ENCODE measurements at regions not wholly inside any gene's neighbourhood (a gene's known extent, or its start where the extent isn't known, plus 50 kb on each side); places are given as distances from the start of the nearest gene placed in this dataset.
"Not testable (repeated sequence)": the region's sequence is repeated elsewhere in the genome, so short reads cannot be mapped to it uniquely, and the experiment has no call there.

DNA sequence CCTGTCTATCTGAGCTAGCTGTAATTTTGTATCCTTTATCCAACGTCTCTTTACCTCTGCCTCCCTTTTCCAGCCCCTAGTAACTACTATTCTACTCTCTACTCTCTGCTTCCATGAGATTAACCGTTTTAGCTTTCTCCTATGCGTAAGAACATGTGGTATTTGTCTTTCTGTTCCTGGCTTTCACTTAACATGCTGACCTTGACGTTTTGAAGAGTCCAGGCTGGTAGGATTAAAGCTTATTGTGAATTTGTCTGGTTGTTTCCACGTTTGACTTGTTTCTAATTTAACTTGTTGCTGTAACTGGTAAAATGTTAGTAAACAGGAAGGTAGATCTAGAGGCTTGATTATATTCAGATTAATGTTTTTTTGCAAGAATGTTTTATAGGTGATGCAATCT lies 385.3 kb downstream of the PSAT1 start:
- no peak for DNase-seq
- H3K36me3 Mint-ChIP-seq (ENCODE audit: low read depth): no peaks in the 10 kb centered on the region
- no peak for ATAC-seq
- no peak overlapping the region for H3K27ac Mint-ChIP-seq
- H3K4me3 Mint-ChIP-seq: no peak overlapping the region
- H3K4me1 Mint-ChIP-seq: no peaks in the 10 kb centered on the region
- no peaks in the 10 kb centered on the region for H3K9me3 Mint-ChIP-seq
- no peaks in the 10 kb centered on the region for H3K27me3 Mint-ChIP-seq

- H3K4me3 Mint-ChIP-seq: no peak overlapping the region
- H3K4me1 Mint-ChIP-seq: no peaks in the 10 kb centered on the region
- H3K9me3 Mint-ChIP-seq: no peaks in the 10 kb centered on the region
- ATAC-seq (no peak), DNase-seq (no peak)
- H3K27me3 Mint-ChIP-seq: no peaks in the 10 kb centered on the region
- H3K27ac Mint-ChIP-seq: no peak overlapping the region
- no peaks in the 10 kb centered on the region for H3K36me3 Mint-ChIP-seq (ENCODE audit: low read depth)
Observed at GRCh38 chr9:78685471-78685870, 388.5 kb downstream of the PSAT1 start.

- Mint-ChIP-seq H3K4me3 (no peak overlapping the region), H3K4me1 (no peaks in the 10 kb centered on the region), H3K9me3 (no peaks in the 10 kb centered on the region), H3K27ac (no peak overlapping the region), H3K27me3 (peaks cover 3% of the 10 kb centered on the region), H3K36me3 (ENCODE audit: low read depth) (no peaks in the 10 kb centered on the region)
- DNase-seq: no peak
- no peak for ATAC-seq
Observed at GRCh38 chr9:78688796-78689195, 391.9 kb downstream of the PSAT1 start.

DNA sequence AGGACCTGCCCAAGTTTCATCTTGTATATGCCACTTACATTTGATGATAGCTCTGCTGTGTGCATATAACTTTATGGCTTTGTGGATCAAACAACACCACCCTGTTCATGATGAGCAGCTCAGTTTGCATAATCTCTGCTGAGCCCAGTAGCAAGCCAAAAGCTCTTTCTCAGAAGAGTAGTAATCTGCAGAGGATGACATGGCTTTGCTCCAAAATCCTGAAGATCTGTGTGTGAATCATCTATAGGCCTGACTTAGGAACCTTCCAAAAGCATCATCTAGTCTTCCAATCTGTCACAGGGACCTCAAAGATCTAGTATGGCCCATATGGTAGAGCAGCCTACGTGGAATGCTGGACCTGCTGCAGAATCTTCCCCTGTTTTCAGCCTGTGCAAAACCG lies 394.6 kb downstream of the PSAT1 start:
- ATAC-seq: no peak
- H3K27ac Mint-ChIP-seq: no peak overlapping the region
- no peak for DNase-seq
- no peaks in the 10 kb centered on the region for H3K36me3 Mint-ChIP-seq (ENCODE audit: low read depth)
- peaks cover 5% of the 10 kb centered on the region for H3K27me3 Mint-ChIP-seq
- H3K4me1 Mint-ChIP-seq: peaks cover 6% of the 10 kb centered on the region
- H3K9me3 Mint-ChIP-seq: no peaks in the 10 kb centered on the region
- H3K4me3 Mint-ChIP-seq: no peak overlapping the region

DNA sequence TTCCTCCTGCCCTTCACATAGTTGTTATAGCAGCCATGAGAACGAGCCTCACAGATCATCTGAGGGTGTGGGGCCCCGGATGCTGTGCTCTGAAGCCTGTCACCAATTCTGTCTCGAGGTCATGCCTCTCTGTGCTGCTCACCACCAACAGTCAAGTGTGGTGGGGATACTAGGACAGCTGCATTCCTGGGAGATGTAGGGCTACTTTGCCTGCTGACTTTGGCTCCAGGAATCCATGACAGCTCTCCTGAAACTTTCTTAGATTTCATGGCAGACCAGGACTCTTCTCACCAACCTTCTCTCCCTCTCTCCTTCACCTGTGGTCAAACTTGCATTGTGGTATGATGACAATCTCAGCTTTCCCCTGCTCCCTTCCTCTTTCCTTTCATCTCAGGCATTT lies 395.9 kb downstream of the PSAT1 start:
- Mint-ChIP-seq H3K27ac (no peak overlapping the region), H3K4me3 (no peak overlapping the region), H3K9me3 (no peaks in the 10 kb centered on the region), H3K36me3 (ENCODE audit: low read depth) (no peaks in the 10 kb centered on the region), H3K4me1 (peaks cover 6% of the 10 kb centered on the region), H3K27me3 (peaks cover 5% of the 10 kb centered on the region)
- DNase-seq: no peak
- ATAC-seq: no peak

DNA sequence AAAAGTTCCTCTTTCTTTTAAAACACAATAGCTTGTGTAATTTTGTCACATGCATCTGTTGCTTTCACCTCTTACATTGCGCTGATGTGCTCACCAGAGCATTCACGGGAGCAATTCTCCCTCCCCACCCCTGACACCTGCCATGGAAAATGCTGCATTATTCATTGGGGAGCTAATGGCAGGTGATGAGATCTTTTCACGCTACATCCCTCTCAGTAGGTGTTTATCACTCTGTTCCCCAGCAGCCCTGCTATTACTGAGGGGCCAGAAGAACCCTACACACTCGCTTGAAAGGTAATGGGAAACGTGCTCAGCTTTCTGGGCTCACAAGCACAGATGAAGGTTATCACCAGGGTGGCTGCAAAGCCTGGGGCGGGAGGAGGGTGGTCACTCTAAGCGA lies 398.0 kb downstream of the PSAT1 start:
- no peak overlapping the region for H3K27ac Mint-ChIP-seq
- no peak overlapping the region for H3K4me3 Mint-ChIP-seq
- peaks cover 5% of the 10 kb centered on the region for H3K27me3 Mint-ChIP-seq
- no peak for DNase-seq
- peaks cover 6% of the 10 kb centered on the region for H3K4me1 Mint-ChIP-seq
- H3K36me3 Mint-ChIP-seq (ENCODE audit: low read depth): no peaks in the 10 kb centered on the region
- ATAC-seq: no peak
- H3K9me3 Mint-ChIP-seq: no peaks in the 10 kb centered on the region

GRCh38 chr9:78695519-78695918 lies 398.6 kb downstream of the PSAT1 start:
- no peak overlapping the region for H3K4me3 Mint-ChIP-seq
- H3K36me3 Mint-ChIP-seq (ENCODE audit: low read depth): no peaks in the 10 kb centered on the region
- H3K27me3 Mint-ChIP-seq: peaks cover 5% of the 10 kb centered on the region
- no peaks in the 10 kb centered on the region for H3K9me3 Mint-ChIP-seq
- H3K27ac Mint-ChIP-seq: no peak overlapping the region
- no peak for ATAC-seq
- no peak for DNase-seq
- H3K4me1 Mint-ChIP-seq: peaks cover 6% of the 10 kb centered on the region

DNA sequence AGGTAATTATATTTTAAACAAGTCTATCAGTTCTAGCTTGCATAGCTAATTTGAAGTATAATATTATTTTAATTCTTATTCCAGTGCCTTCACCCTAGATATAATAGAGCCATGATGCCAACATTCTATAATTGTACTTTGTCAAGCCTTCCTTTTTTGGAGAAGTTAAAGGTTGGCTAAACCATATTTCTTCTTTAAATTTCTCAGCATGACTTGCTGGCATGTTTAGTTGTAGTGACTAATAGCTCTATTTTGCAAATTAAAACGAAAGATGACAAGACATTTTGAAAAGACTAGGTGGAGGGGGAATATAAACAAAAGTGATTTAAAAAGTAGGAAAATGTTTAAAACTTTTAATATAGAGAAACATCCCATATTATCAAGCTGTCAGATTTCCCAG lies 400.7 kb downstream of the PSAT1 start:
- peaks cover 5% of the 10 kb centered on the region for H3K27me3 Mint-ChIP-seq
- H3K36me3 Mint-ChIP-seq (ENCODE audit: low read depth): no peaks in the 10 kb centered on the region
- H3K4me1 Mint-ChIP-seq: peaks cover 6% of the 10 kb centered on the region
- ATAC-seq: no peak
- DNase-seq: no peak
- H3K4me3 Mint-ChIP-seq: no peak overlapping the region
- H3K9me3 Mint-ChIP-seq: no peaks in the 10 kb centered on the region
- H3K27ac Mint-ChIP-seq: no peak overlapping the region

DNA sequence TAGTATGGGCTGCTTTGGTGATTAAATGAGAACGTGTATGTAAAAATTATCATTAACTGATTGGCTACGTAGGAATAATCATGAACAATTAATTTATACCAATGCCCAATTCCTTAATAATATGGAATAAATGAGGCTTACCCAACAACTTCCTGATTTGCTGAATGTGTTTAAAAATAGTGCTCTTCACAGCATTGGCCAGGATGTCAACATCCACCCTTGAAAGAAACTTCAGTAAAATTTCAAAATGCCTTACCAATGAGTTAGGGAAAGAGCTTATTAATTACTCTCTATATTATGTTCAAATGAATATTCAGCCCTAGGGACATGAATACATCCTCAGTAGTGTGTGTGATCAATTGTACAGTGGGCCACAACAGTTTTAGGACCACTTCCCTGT lies 401.4 kb downstream of the PSAT1 start:
- Mint-ChIP-seq H3K27ac (no peak overlapping the region), H3K9me3 (no peaks in the 10 kb centered on the region), H3K36me3 (ENCODE audit: low read depth) (no peaks in the 10 kb centered on the region), H3K27me3 (peaks cover 1% of the 10 kb centered on the region), H3K4me3 (no peak overlapping the region), H3K4me1 (peaks cover 6% of the 10 kb centered on the region)
- ATAC-seq (no peak), DNase-seq (no peak)

DNA sequence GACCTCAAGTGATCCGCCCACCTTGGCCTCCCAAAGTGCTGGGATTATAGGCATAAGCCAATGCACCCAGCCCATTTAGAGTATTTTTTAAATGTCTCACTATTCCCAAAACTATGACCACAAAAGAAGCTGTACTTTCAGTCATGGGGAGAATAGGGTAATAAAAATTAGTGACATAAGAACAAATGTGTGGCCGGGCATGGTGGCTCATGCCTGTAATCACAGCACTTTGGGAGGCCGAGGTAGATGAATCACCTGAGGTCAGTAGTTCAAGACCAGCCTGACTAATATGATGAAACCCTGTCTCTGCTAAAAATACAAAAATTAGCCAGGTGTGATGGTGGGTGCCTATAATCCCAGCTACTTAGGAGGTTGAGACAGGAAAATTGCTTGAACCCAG lies 402.3 kb downstream of the PSAT1 start:
- ATAC-seq; H3K36me3 Mint-ChIP-seq (ENCODE audit: low read depth); H3K27ac Mint-ChIP-seq; H3K9me3 Mint-ChIP-seq; H3K4me3 Mint-ChIP-seq; H3K27me3 Mint-ChIP-seq; DNase-seq; H3K4me1 Mint-ChIP-seq: not testable (repeated sequence)

GRCh38 chr9:78704153-78704552 lies 407.2 kb downstream of the PSAT1 start:
- not testable (repeated sequence) for H3K27me3 Mint-ChIP-seq; H3K4me1 Mint-ChIP-seq; H3K4me3 Mint-ChIP-seq; H3K9me3 Mint-ChIP-seq; H3K36me3 Mint-ChIP-seq (ENCODE audit: low read depth); DNase-seq; ATAC-seq; H3K27ac Mint-ChIP-seq

GRCh38 chr9:78707080-78707479 lies 410.2 kb downstream of the PSAT1 start:
- no peak overlapping the region for H3K4me3 Mint-ChIP-seq
- peaks cover 5% of the 10 kb centered on the region for H3K4me1 Mint-ChIP-seq
- no peak for ATAC-seq
- no peak overlapping the region for H3K27ac Mint-ChIP-seq
- no peaks in the 10 kb centered on the region for H3K9me3 Mint-ChIP-seq
- no peaks in the 10 kb centered on the region for H3K27me3 Mint-ChIP-seq
- DNase-seq: no peak
- no peaks in the 10 kb centered on the region for H3K36me3 Mint-ChIP-seq (ENCODE audit: low read depth)

GRCh38 chr9:78707481-78707991 lies 410.6 kb downstream of the PSAT1 start:
- DNase-seq (no peak), ATAC-seq (no peak)
- Mint-ChIP-seq H3K9me3 (no peaks in the 10 kb centered on the region), H3K36me3 (ENCODE audit: low read depth) (no peaks in the 10 kb centered on the region), H3K4me3 (no peak overlapping the region), H3K4me1 (peaks cover 5% of the 10 kb centered on the region), H3K27me3 (no peaks in the 10 kb centered on the region), H3K27ac (no peak overlapping the region)

GRCh38 chr9:78712903-78713613 lies 416.1 kb downstream of the PSAT1 start:
- no peaks in the 10 kb centered on the region for H3K36me3 Mint-ChIP-seq (ENCODE audit: low read depth)
- no peak overlapping the region for H3K4me3 Mint-ChIP-seq
- no peak overlapping the region for H3K27ac Mint-ChIP-seq
- H3K9me3 Mint-ChIP-seq: no peaks in the 10 kb centered on the region
- H3K4me1 Mint-ChIP-seq: no peaks in the 10 kb centered on the region
- ATAC-seq (no peak), DNase-seq (no peak)
- H3K27me3 Mint-ChIP-seq: peaks cover 2% of the 10 kb centered on the region

DNA sequence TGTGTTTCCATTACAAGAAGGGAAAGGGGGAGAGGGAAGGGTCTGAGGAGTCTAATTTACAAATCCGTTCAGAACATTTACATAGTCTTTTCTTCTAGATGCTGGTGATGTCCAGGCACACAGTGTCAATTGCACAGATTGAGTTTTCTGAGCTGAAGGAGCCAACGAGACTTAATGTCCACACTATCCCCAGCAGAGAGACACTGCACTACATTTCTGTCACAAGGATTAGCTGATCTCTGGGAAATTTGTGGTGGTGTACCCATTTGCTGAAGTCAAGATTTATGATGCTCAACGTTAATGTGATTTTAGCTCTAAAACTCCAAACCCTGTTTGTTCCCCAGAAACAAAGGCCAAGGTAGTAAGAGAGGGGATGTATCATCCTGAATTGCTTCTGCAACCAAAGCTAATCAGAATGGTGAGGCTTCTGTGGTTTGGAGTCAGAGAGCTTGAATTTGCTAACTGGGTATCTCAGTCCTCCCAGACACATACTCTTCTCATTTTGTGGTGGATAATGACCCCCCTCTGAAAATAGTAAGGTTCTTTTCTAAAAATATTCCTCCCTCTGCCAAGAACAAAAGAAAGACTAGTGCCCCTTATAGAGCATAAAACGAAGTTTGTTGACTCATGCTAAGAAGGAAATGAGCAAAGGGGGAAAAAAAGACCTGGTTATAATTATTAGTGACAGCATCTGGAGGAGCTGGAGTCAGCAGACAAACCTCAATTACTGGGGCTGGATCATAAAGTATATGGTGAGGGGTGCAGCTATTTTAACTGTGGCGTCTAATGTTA lies 416.9 kb downstream of the PSAT1 start:
- ATAC-seq: no peak
- no peak for DNase-seq
- H3K9me3 Mint-ChIP-seq: no peaks in the 10 kb centered on the region
- H3K36me3 Mint-ChIP-seq (ENCODE audit: low read depth): no peaks in the 10 kb centered on the region
- no peaks in the 10 kb centered on the region for H3K4me1 Mint-ChIP-seq
- no peak overlapping the region for H3K4me3 Mint-ChIP-seq
- peaks cover 2% of the 10 kb centered on the region for H3K27me3 Mint-ChIP-seq
- H3K27ac Mint-ChIP-seq: no peak overlapping the region

Data from activated naive CD8-positive, alpha-beta T cell treated with anti-CD3 and anti-CD28 coated beads, Interleukin-2, amount 50 U/mL, for 24 hours (primary cell).